GM20431 (cell line): ENCODE measurements at regions not wholly inside any gene's neighbourhood (a gene's known extent, or its start where the extent isn't known, plus 50 kb on each side); places are given as distances from the start of the nearest gene placed in this dataset.

Experiments used
- in situ Hi-C: fragments of 300-500 bp; cut with MseI, MboI; formaldehyde crosslinking; loops from one replicate; pipeline ENCODE4 v1.15.0; 2020; ENCODE audit warnings: low sequenced_read_pairs; ENCODE audit not compliant: unreplicated experiment

DNA sequence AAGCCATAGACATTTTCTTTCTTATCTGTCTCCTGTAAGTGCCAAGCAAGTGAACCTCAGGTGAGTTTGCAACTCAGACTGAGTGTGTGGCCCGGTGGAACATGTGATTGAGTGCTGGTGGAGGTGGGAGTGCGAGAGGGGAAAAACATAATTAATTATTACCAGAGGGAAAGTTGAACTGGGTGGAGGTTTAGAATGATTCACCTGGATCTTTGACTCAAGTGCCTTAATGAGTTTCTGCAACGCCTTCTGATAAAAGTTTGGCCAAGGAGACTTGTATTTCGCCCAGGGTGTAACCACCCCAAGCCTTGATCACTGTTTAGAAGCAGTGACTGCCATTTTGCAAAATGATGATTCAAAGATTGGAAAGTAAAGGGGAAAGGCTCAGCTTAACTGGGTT lies 513.9 kb downstream of the GATA3 start:
- in situ Hi-C loops, result no loop called here

DNA sequence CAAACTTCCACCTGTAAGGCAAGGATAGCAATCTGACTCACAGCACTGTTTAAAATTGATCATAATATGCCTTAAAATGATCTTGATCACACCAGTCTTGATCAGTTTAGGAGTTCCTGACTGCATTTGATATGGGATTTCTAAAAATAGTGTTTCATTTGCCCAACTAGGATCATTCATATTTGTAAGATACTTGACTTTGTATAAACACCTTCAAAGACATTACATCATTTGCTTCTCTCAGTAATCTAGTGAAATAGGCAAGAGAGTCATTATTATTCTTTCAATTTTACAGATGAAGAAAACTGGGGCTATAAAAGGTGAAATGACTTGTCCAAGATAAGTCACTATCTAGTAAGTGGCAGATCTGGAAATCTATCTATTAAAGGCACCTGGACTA lies 521.1 kb downstream of the GATA3 start:
- in situ Hi-C loops, result no loop called here

DNA sequence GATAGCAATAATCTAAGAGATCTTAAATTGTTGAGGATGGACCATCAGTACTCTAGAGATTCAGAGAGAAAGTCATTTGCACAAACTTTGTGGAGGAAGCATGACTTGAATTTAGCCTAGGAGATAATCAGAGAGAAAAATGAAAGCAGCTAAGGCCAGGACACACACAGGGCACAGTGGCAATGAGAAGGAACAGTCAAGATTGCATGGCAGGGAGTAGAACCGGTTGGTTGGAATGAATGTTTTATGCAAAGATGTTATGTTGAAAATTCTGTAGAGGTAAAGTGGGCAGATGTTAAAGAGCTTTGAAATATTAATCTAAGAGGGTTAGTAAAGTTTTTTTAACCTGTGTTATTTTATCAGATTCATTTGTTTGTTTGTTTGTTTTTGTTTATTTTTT lies 521.8 kb downstream of the GATA3 start:
- in situ Hi-C loops, result no loop called here

DNA sequence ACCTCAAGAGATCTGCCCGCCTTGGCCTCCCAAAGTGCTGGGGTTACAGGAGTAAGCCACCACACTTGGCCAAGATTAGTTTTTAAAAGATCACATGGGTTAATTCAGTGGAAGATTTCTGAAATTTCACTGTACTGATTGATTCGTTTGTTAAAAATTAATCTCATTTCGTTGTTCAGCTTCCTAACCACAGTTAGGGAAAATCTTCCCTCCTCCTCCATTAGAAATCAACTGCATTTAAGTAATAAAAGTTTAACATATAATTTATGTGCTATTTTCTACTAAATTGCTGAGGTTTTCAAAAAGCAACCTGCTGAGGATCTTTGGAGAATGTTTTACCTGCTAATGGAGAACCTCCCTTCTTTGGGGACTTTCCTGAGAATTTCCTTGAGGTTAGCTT lies 522.4 kb downstream of the GATA3 start:
- in situ Hi-C loops, result no loop called here

DNA sequence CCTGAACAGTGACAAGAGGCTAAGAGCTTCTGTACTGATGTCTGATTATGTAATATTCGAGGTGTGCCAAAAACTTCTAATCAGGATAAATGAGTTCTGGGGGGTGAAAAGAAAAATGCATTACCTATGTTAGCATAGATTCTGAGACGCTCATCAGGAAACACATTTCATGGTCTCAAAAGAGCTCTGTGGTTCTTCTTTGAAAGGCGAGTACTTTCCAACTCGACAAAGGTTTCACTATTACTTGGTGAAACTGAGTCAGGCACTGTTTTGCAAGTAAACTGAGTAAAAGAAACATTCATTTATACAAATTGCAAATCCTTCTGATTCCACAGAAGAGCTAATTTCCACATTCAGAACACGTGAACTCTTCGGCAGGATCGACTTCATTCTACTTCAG lies 523.2 kb downstream of the GATA3 start:
- in situ Hi-C loops, result no loop called here

DNA sequence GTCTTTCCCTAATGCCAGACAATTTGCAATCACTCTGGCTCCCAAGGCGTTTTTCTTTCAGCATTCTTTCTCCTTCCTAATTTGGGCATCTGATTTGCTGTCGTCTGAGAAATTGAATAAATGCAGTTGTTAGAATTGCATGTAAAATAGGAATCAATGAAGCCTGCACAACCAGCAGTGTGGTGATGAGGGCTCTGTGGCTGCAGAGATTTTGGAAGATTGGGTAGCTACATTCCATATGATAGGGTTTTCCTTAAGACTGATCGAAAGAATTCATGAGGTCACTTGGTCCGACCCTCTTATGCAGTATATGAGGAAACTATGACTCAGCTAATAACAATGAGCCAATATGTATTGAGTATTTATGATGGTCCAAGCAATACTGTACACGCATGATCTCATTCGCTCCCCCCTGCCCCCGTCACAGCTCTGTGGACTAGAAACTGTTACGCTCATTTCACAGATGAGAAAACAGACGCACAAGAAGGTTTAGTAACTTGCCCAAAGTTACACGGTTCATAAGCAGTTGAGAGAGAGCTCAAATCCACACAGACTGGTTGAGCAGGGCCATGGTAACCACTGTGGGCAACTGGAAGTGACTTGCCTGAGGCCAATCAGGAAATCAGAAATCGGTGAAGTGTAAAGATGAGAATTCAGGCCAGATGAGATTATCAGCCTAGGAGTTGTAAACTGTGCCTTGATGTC lies 527.2 kb downstream of the GATA3 start:
- in situ Hi-C loops, result no loop called here

DNA sequence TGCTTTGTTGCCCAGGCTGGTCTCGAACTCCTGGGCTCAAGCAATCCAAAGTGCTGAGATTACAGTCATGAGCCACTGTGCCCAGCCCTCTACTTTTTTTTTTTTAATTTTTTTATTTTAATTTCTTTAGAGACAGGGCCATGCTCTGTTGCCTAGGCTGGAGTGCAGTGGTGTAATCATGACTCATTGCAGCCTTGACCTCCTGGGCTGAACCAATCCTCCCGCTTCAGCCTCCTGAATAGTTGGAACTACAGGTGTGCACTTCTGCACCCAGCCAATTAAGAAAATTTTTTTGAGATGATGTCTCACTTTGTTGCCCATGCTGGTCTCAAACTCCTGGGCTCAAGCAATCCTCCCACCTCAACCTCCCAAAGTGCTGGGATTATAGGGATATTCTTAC lies 528.6 kb downstream of the GATA3 start:
- in situ Hi-C loops, result no loop called here

DNA sequence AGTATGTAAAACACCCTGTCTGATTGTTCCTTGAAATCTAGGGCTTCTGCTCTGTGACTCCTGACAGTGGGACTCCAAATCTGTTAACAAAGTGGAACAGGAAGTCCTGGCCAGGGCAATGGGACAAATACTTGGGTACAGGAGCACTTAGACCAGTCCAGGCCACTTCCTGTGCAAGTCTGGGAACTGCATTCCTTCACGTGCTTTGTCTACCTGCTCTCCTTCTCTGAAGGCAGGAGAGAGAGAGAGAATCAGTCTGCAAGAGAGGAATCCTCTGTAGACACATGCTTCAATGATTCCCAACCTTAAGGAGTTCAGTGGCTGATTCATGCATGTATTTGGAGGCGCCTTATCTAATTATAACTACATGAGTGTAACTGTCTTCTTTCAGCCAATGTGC lies 530.2 kb downstream of the GATA3 start:
- in situ Hi-C loops, result no loop called here

DNA sequence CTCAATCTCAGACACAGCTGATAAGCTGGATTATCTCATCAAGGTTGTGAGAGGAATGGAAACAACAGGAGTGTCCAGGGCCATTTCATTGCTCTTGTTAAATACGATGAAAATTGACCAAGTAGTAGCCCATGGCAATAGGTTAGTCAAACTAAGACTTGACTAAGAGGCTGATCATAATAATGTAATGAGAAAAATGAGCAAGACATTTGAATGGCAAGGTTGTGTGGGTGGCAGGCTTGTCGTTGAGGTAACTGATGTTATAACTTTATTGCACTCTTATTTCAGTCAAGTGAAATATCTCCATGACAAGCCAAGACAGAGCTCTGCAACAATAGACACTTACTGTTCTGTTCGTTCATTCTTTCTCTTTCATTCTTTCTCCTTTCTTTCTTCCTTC lies 532.0 kb downstream of the GATA3 start:
- in situ Hi-C loops, result no loop called here

DNA sequence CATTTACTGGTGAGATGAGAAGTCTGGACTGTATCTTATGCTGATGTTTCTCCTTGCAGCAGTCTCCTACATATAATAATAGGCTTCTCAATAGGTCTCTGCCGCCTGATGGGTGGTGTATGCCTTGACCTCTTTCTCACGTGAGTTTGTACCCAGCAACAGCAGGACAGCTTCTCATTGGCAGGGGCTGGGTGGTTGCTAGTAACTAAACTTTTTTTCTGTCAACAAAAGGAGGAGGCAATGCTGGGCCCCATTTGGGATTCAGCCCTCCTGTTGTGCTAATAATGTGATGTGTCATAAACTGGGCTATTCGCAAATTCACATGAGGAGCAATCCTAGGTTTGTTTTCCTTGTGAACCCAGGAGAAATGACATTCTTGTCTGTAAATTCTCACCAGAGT lies 533.6 kb downstream of the GATA3 start:
- in situ Hi-C loops, result no loop called here

DNA sequence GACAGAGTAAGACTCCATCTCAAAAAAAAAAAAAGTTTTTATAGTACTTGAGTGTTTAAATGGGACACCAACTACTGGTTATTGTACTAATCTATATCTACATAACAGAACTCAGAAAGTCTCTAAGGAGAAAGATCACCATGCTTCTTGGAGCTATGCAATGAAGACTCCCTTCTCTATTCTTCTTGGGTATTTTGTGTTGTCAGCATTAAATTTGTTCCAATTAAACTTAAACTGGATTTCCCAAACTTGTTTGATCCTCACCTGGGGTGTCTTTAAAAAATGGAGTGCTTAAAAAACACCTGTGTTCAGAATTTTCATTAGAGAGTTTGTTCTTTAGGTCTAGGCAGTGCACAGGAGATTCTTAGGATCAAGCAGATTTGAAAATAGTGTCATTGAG lies 536.0 kb downstream of the GATA3 start:
- in situ Hi-C loops, result no loop called here

DNA sequence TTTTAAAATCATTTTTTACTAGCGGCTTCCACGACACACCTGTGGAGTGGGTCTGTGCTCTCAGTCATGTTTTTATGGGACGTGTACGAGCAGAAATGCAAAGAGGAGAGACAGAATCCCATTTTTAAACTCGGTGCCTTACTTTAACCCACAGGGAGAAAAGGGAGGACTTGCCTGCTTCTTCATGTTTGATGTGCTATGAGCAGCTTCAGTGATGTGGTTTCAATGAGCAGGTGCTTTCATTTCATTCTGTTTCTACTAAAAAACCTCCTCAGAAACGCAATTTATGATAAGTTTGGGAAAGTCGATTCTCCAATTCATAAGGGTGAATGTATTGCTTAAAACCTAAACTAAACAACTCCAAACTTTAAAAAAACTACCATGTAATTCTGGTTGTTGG lies 537.2 kb downstream of the GATA3 start:
- in situ Hi-C loops, result no loop called here

DNA sequence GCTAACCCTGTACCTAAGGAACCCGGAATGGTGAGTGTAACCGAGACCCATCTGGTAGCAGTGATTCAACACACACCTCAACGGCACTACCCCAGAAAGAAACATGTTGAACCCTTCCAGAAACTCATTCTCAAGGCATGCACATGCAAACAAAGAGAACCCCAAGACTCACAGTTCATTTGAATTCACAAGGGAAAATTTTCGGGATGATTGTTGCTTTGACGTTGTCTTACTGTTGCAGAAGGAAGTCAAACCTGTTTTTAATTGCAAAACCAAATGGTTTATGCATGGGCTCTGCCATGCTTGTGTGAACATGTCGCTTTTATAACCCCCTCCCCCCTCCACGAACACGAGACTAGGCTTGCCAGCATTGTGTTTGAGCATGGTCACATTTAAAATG lies 539.7 kb downstream of the GATA3 start:
- in situ Hi-C loops, result no loop called here

DNA sequence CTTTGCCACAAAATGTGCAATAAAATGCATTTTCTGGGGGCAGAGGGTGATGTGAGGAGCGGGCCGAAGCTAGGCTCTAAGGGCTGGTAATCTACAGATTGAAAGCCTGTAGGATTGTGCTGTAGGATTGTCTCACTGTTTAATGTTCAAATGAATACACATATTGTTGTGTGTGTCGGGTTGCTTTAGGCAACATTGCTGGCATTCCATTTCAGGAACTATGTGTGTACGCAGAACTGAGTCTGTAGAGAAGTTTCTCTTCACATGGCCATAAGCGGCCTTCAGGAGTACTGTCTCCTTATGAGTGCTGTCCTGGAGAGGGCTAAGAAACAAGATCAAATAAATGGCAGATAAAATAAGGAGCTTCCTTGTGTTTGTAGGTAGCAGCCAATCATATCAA lies 540.2 kb downstream of the GATA3 start:
- in situ Hi-C loops, result no loop called here

DNA sequence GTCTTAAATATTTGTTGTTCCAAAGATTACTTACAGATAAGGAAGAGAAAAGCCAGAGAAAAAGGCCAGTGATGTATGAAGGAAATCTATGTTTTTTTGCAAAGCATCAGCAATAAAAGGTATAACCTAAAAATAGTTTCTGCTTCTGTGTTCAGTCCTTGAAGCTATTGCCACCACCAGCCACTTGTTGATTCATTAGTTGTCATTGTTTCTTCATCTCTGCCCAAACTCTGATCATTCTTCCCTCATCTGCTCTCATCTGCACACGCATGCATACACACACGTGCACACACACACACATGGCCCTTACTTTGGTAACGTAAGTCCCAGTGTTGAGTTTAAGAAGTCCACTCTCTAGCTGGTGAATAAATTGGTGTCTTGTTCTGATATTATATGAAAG lies 540.7 kb downstream of the GATA3 start:
- in situ Hi-C loops, result no loop called here

DNA sequence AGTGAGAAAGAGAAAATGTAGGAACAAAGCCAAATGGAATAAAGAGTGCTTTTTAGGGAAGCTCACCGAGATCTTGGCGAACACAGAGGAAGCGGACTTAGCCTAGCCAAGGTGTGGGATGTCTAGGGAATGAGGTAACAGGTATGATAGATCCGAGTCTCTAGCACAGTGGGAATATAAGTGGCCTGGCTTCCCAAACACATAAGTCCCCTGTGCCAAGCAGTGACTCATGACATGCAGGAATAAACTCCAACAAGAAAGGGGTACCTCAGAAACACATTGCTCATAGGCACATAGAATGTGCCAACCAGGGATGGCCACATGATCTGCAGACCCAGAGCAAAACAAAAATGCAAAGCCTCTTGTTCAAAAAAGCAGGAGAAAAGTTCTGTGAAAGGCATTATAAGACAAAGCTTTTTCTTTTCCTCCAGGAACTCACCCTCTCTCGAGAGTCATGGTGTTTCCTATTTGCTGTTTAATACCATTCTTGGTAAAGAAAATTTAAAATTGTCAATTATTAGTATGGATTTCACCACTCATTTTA lies 542.5 kb downstream of the GATA3 start:
- in situ Hi-C loops, result no loop called here

DNA sequence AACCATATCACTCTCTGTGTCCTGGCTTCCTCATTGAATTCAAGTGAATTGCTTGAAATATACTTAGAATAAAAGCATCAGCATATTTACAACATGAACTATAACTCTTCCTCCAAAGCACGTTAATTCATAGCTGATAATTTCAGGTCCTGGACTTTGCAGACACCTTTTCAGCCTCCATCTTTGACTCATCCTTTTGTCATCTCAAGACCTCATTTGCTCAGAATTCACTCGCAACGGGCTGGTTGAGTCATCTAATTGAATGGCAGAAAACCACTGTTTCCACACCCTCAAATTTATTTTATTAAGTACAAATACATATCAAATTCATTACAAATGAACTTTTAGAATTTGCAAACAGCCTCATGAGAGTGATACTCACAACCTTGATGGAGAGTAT lies 545.7 kb downstream of the GATA3 start:
- in situ Hi-C loops, result no loop called here

DNA sequence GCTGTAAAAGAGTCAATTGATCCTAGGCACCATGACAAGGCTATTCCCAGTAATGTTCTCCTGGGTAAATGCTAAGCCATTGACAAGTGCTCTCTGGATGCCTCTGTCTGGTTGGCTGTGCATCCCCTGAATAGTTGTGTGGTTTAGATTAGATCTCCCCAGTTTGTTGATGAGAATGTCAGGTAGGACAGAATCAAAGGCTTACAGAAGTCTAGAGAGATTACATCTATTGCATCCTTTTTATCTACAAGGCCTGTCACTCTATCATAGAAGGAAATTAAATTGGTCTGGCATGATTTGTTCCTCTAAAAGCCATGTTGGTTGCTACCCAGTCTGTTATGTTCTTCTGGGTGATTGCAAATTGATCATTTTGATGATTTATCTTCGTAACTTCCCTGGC lies 548.3 kb downstream of the GATA3 start:
- in situ Hi-C loops, result no loop called here

DNA sequence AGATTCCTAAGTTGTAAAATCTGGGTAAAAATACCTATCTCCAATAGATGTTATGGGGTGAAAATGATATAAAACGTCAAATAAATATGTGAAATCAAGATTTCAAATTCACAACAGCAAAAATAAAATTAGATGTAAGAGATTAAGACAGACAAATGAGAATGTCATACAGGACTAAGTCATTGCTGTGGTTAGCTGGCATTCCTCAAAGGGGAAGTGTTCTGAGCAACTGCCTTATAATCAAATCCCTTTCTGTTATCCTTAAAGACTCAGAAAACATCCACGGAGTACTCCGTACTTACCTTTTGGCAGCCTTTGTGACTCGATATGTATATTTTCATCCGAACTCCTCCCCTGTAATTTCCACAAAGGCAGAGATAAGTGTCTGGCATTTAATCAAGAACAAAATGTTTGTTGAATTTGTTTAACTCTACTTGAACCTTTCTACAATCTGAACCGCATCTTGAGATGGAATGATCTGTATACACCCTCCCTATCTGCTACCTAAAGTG lies 559.6 kb downstream of the GATA3 start:
- in situ Hi-C loops, result no loop called here

DNA sequence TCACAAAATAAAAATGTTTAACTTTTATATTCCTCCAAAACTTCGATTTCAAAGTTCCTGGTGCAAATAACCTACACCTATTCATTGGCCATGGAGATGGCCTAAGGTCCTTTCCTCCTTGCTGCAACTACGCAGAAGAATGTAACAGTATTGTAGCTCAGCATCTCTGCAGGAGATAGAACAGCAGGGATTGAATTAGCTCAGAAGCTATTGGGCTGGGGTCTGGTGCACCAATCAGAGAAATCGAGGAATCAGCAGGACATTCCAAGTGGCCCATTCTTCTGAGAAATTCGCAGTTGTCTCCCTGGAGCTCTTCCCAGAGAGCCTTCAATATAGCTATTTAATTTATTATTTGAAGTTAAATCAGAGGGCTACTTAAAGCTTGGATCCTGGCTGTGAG lies 560.6 kb downstream of the GATA3 start:
- in situ Hi-C loops, result no loop called here

DNA sequence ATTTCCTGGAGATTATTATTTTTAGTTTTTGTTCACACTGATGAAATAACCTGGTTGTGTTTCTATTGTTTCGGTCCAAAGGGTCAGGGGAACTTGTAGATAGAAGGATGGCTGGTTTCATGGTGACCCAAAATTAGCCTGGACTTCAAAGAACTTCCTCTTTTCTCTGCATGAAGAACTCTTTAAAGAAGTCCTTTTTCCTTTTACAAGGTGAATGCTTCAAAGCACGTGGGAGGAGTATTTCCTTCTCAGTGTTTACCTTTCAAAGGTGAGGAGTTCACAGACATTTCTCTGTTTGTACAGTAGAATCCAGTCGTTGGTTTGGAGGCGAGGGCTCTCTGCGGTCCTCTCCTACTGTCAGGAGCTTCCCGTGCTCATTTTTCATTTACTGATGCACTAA lies 561.7 kb downstream of the GATA3 start:
- in situ Hi-C loops, result no loop called here

DNA sequence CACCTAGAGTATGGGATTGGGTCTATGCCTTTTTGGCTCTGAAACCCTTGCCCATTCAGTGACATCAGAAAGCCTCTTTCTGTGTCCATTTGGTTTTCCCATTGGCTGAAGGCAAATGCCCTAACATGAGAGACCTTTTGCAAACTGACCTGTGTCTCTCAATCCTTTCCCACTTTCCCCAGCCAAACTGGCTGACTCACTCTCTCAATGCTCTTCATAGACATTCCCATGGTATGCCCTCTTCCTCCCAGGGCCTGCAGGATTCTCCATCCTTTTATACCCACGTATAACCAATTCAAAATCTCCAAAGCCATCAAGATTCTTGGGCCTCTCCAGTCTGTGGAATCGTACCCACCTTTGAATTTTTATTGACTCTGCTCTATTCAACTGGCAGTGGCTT lies 563.3 kb downstream of the GATA3 start:
- in situ Hi-C loops, result no loop called here
